GM18907 (cell line): ENCODE measurements at regions not wholly inside any gene's neighbourhood (a gene's known extent, or its start where the extent isn't known, plus 50 kb on each side); places are given as distances from the start of the nearest gene placed in this dataset.
"Not testable (repeated sequence)": the region's sequence is repeated elsewhere in the genome, so short reads cannot be mapped to it uniquely, and the experiment has no call there.

Source experiments
- ATAC-seq: cut with Tn5 transposase; IDR thresholded peaks from one replicate; pipeline ENCODE4 v1.9.1; 2021; ENCODE audit warnings: mild to moderate bottlenecking, moderate library complexity; ENCODE audit not compliant: unreplicated experiment

DNA sequence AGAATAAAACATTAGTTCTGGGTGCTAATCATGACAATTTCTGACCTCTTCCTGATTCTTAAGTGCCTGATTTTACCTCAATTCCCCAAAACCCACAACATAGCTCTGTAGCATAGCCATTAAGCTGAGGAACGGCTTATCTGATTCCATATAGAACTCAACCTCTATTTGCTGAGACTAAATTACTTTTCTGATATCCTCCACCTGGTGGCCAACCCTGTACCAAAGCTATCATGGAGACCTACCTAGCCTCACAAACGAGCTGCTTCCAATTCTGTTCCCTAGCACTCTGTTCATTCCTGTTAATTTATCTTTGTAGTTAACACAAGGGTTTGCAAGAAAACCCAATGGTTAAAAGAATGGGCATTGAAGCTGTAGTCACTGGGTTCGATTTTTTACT, 245.2 kb downstream of the PLOD2 start:
- ATAC-seq: no peak

DNA sequence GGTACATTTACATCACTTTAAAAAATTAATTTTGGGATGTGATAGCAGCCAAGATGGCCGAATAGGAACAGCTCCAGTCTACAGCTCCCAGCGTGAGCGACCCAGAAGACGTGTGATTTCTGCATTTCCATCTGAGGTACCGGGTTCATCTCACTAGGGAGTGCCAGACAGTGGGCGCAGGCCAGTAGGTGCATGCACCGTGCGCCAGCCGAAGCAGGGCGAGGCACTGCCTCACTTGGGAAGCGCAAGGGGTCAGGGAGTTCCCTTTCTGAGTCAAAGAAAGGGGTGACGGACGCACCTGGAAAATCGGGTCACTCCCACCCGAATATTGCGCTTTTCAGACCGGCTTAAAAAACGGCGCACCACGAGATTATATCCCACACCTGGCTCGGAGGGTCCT, 233.2 kb downstream of the PLOD2 start:
- ATAC-seq: not testable (repeated sequence)

DNA sequence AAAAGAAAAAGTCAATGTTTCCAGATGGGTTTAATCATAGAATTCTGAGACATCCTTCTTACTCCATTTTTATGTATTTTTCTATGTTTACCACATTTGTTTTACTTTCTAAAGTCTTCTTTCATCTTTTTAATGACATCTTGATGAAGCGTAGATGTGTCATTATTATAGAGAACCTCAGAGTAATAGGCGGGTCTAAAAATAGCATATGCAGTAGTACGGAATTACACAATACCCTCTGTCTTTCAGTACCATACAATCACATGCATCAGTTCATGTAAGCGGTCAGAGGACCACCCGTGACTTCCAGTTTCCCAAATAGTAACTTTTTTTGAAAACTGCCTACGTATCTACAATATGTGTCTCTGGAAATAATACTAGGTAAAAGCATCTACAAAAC, 224.0 kb downstream of the PLOD2 start:
- no peak for ATAC-seq

DNA sequence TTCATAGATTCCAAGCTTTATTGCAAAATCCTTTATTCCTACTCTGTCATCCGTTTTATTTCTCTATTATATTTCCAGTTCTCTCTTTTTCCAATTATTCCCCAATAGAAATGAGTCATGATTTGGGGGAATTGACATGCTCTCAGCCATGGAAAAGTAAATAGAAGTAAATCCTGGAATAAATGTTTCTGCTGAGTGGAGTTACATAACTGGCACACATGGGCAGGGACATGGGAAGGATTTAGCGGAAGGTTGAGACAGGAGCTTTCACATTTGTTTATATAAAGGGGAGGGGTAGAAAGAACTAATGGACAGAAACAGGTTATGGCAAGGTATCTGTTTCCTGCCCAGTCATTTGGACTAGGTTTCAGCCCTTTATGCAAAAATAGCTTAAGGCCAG, 221.6 kb downstream of the PLOD2 start:
- no peak for ATAC-seq

DNA sequence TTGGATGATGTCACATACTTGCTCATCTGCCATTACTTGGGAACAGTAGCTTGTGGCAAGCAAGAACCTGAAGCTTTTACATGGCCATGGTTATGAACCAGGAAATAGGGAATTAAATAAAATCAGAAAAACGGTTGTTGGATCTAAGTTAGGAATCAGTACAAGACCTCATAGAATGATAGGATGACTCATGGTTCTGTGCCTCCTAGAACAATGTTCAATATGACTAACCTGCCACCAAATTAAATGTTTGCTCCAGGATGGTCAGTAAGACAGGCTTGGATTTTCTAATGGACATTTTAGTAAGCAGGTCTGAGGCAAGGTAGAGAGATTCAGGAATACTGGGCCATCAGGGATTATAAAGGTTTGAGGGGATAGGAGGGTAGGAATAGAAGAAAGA, 218.9 kb downstream of the PLOD2 start:
- no peak for ATAC-seq

DNA sequence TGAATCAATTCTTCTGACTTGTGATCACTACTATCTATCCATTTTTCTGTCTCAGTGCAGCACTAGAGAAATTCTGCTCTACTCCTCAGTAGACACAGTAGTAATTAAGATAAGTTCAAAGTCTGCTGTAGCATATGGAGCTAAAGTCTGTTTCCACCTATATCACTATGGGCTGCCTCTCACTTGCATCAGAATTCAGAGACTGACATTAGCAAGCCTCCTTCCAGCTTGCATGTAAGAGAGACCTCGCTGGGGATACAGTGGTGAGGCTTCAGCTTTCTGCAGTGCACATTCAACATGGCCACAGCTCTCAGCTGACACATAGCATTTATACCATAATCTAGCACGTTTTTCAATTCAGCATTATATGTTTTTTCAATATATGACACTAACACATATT, 217.0 kb downstream of the PLOD2 start:
- ATAC-seq: no peak

DNA sequence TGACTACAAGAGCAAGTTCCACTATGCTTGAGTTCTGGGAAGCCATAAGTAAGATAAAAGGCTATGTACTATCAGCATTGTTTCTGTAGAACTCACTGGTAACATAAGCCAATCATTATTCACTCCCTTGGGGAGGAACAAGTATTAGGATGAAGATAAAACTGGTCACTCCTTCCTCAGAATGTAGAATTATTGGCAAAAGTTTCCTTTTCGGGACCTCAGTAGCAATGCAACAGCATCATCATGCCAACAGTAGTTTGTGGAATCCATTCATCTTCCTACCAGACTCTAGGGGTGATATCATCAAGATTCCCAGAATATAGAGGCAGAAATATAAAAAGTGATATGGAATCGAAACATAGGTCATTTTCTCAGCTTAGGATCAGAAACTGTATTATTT, 209.5 kb downstream of the PLOD2 start:
- ATAC-seq: no peak

DNA sequence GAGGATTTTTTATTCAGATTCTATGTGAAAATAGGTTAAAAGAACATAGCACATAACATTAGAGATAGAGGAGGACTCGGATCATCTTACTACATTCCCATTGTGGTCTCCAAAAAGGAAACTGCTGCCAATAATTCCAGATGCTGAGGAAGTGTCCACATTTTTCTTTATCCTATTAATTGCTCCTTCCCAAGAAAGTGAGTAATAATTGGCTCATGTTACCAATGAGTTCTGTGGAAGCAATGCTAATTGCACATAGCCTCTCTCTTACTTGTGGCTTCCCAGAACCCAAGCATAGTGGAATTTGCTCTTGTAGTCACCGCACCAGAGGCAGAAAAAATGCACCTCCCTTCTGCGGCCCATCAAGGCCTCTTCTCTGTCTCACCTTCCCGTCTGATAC, 208.4 kb downstream of the PLOD2 start:
- no peak for ATAC-seq

DNA sequence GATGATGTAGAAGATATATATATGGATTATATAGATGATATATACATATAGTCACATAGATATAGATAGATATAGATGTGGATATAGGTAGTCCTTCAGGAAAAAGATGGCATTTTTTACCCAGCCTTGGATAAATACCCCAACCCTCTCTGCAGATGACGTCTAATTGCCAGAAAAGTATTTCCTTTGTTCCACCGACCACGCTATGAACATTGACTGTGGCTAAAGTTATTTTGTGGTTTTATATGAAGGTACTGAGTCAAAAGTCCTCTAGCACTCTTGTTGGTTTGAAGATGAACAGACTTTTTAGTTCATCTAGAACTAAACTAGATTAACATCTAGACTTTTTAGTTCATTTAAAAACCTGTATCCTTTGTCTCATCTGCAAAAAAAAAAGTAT, 207.7 kb downstream of the PLOD2 start:
- no peak for ATAC-seq

DNA sequence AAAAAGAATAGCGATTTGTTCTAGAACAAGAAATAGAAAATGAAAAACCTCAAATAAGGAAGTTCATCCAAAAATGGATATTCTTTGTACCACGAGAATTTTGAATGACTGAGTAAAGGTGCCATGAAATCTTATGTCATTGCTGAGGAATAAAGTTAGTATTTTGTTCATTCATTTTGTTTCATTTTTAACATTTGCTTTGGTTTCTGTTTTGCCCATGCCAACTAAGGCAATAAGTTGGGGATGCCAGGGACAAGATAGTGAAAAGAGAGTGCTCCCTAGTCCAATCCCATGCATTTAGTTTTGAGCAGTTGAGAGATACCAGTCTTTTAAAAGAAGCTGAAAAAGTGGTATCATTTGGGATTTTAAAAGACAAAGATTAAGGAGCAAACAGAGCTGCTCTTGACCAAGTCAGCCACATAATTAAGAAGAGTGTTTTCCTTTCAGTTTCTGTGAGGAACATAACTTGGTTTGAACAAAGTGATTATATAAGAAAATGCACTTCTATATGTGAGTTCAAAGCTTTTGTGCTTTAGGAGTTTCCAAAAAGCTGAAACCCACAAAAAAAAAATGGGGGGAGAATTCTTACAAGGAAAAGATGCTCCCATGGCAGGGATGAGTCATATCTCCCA, 201.4 kb downstream of the PLOD2 start:
- peak; percentile 55 for ATAC-seq

DNA sequence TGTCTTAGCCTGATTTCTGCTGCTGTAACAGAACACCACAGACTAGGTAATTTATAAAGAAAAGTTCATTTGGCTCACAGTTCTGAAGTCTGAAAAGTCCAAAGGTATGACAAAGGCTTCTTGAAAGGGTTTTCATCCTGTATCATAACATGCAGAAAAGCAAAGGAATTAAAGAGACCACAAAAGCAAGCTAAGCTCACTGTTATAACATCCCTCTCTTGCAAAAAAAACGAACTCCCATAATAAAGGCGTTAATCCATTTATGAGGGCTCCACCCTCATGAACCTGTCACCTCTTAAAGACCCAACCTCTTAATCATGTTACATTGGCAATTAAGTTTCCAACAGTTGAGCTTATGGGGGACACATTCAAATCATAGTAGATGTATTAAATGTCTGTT, 197.9 kb downstream of the PLOD2 start:
- ATAC-seq: no peak

DNA sequence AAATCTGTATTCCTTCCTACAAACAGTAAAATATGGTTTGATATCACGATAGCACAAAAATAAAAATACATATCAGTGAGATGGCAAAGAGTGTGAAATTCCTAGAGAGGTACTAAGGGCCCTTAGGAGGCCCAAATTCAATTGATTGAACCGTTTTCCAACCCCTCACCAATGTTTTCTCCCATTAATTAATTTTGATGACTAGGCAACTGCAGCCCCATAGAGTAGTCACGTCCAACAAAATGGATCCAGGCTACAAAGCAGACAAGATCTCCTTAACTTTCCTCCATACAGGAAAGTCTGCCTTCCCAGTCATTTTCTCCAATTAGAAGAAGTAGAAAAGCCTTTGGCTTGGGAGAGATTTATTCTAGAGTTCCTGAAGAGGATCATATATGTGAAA, 193.9 kb downstream of the PLOD2 start:
- no peak for ATAC-seq

DNA sequence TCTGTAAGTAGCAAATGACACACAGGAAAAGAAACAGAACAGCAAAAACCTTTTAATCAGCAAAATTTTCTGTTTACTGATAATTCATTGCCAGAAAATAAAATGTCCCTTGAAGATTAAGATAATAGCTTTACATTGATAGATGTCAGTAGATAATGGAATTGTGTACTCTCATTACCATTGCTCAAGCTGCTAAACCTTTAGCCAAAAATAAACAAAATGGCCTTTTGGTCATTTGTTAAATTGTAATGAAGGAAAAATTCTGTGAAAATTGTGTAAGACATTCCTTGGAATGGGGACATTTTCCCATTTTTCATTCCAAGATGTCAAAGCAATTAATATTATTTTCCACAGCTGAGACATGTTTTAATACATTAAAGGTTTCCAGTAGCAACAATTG, 189.8 kb downstream of the PLOD2 start:
- no peak for ATAC-seq

DNA sequence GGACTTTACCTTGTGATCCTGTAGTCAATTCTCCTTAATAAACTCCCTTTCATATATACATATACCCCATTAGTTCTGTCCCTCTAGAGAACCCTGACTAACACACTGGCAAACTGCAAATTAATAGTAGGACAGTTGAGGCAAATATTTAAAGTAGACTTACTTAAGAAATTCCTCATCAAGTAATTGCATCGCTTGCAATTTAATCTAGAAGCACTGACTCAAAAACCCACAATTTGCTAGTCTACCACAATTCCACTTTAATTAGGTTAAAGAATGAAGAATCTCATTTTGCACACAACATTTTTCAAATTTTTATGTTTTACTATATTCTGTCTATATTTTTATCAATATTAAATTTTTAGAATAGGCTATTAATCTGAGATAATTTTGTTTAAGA, 188.1 kb downstream of the PLOD2 start:
- no peak for ATAC-seq

DNA sequence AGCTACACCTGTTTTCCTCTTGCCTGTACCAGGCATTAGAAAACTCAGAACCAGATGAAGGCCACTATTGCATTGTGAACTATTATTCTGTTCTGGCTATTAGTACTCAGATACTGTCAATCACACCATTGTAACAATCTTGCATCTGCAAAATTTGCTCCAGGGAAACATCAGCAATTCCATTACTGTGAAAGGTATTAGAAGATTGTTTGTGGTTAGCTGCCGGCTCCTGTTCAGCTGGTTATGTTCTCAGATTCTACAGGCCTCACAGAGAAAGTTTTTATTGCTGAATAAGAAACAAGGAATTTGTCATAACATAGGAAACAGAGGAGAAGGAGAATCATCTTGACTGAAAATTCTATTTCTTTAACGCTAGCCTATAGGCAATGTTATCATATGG, 179.9 kb downstream of the PLOD2 start:
- ATAC-seq: no peak

DNA sequence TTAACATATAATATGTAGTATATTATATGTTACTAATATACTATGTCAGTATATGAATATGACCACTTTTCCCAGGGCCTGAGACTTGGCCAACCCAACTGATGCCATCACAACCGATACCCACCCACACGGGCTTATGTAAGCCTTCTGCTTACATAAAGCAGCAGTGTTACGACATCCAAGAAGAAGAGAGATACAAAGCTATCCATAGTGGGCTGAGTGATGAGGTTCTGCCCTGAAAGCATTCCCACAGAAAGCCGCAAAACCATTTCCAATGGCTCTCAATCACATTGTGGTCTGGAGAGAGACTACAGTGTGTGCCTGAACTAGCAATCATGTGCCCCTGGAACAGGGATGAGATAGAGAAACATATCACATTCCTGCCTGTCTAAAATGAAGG, 177.9 kb downstream of the PLOD2 start:
- ATAC-seq: no peak
